WTC11 (cell line): ENCODE measurements at regions not wholly inside any gene's neighbourhood (a gene's known extent, or its start where the extent isn't known, plus 50 kb on each side); places are given as distances from the start of the nearest gene placed in this dataset.
"Not testable (repeated sequence)": the region's sequence is repeated elsewhere in the genome, so short reads cannot be mapped to it uniquely, and the experiment has no call there.

ENCODE experiments used
- ATAC-seq: fragments of 200-7000 bp; cut with Tn5 transposase; 2 replicates; pipeline ENCODE4 v1.10.0; 2021; ENCODE audit warnings: mild to moderate bottlenecking, moderate library complexity
- CTCF ChIA-PET: fragments of 300-600 bp; sonication (Branson Sonifier 250); formaldehyde crosslinking; loops from one replicate; lab custom pipeline; 2021; ENCODE audit warnings: antibody characterized with exemption; lab: Charles Lee
- POLR2A ChIA-PET: fragments of 350-600 bp; sonication (Branson Sonifier 250); formaldehyde crosslinking; loops from one replicate; lab custom pipeline; 2021; ENCODE audit warnings: antibody characterized with exemption; lab: Charles Lee
- DNase-seq: peaks from one replicate; pipeline ENCODE4 v3.0.0; 2021; ENCODE audit warnings: low spot score
- H3K27ac Mint-ChIP-seq: 2 replicates; pipeline ENCODE4 v1.8.0; 2021; ENCODE audit warnings: mixed read lengths
- H3K27me3 Mint-ChIP-seq: 2 replicates; pipeline ENCODE4 v1.8.0; 2021; ENCODE audit warnings: low read depth, mild to moderate bottlenecking, moderate library complexity, mixed read lengths
- H3K36me3 Mint-ChIP-seq: 2 replicates; pipeline ENCODE4 v1.8.0; 2021; ENCODE audit warnings: mixed read lengths
- H3K4me1 Mint-ChIP-seq: 2 replicates; pipeline ENCODE4 v1.8.0; 2022; ENCODE audit warnings: mixed read lengths
- H3K4me3 Mint-ChIP-seq: 2 replicates; pipeline ENCODE4 v1.8.0; 2021; ENCODE audit warnings: mild to moderate bottlenecking, moderate library complexity, mixed read lengths
- H3K9me3 Mint-ChIP-seq: 2 replicates; pipeline ENCODE4 v1.8.0; 2021; ENCODE audit warnings: mixed read lengths
- CDX4 ChIP-seq: fragments of 250-450 bp; sonication (Bioruptor Pico); IDR thresholded peaks from 2 replicates; pipeline ENCODE4 v1.9.0; 2021; ENCODE audit warnings: moderate library complexity, mild to moderate bottlenecking, inconsistent platforms, borderline replicate concordance
- CTCF ChIP-seq: fragments of 200-600 bp; IDR thresholded peaks from 2 replicates; pipeline ENCODE4 v1.8.0; 2022; ENCODE audit warnings: antibody characterized with exemption
- ESRRA ChIP-seq: sonication (generic); formaldehyde crosslinking; IDR thresholded peaks from 2 replicates; pipeline ENCODE4 v1.8.1; 2022; ENCODE audit warnings: mild to moderate bottlenecking, missing genetic modification reagents, borderline replicate concordance
- ETV6 ChIP-seq: sonication (generic); formaldehyde crosslinking; IDR thresholded peaks from 2 replicates; pipeline ENCODE4 v1.8.1; 2022; ENCODE audit warnings: mild to moderate bottlenecking, missing genetic modification reagents
- FOXJ3 ChIP-seq: sonication (generic); formaldehyde crosslinking; IDR thresholded peaks from 2 replicates; pipeline ENCODE4 v1.9.0; 2021; ENCODE audit warnings: missing genetic modification reagents, mild to moderate bottlenecking, borderline replicate concordance
- ZBTB21 ChIP-seq: sonication (generic); formaldehyde crosslinking; IDR thresholded peaks from 2 replicates; pipeline ENCODE4 v1.8.1; 2023; ENCODE audit warnings: mild to moderate bottlenecking, missing genetic modification reagents, borderline replicate concordance
- ZMAT4 ChIP-seq: fragments of 250-450 bp; sonication (Bioruptor Pico); IDR thresholded peaks from 2 replicates; pipeline ENCODE4 v1.9.0; 2021; ENCODE audit warnings: mild to moderate bottlenecking
- ZNF121 ChIP-seq: sonication (generic); formaldehyde crosslinking; IDR thresholded peaks from 2 replicates; pipeline ENCODE4 v1.8.0; 2023; ENCODE audit warnings: missing genetic modification reagents
- ZNF138 ChIP-seq: sonication (generic); formaldehyde crosslinking; conservative IDR thresholded peaks from 2 replicates; pipeline ENCODE4 v1.8.1; 2022; ENCODE audit warnings: mild to moderate bottlenecking, moderate library complexity, missing genetic modification reagents
- ZNF317 ChIP-seq: sonication (generic); formaldehyde crosslinking; IDR thresholded peaks from 2 replicates; pipeline ENCODE4 v1.8.1; 2023; ENCODE audit warnings: low read depth, mild to moderate bottlenecking, moderate library complexity, missing genetic modification reagents, borderline replicate concordance
- ZNF416 ChIP-seq: fragments of 250-450 bp; sonication (Bioruptor Pico); IDR thresholded peaks from 2 replicates; pipeline ENCODE4 v1.9.0; 2021; ENCODE audit warnings: mild to moderate bottlenecking, inconsistent platforms

GRCh38 chr6:158892266-158892665 is 73.1 kb upstream of the EZR start:
- H3K9me3 Mint-ChIP-seq = peaks cover 17% of the 10 kb centered on the region
- no peak for TF ChIP-seq ZNF121 (CRISPR knock-in tag)
- no peak for TF ChIP-seq ZNF317 (CRISPR knock-in tag)
- no peak for TF ChIP-seq ZNF416 (CRISPR knock-in tag)
- no peak for TF ChIP-seq ZMAT4 (CRISPR knock-in tag)
- no peak for TF ChIP-seq CDX4 (CRISPR knock-in tag)
- no peak for TF ChIP-seq ZNF138 (CRISPR knock-in tag)
- TF ChIP-seq CTCF = no peak
- TF ChIP-seq ZBTB21 (CRISPR knock-in tag) = no peak
- TF ChIP-seq ETV6 (CRISPR knock-in tag) = no peak
- no peak for TF ChIP-seq FOXJ3
- TF ChIP-seq ESRRA = no peak
- H3K36me3 Mint-ChIP-seq = peaks cover 13% of the 10 kb centered on the region
- POLR2A ChIA-PET = no interaction called here
- no peak overlapping the region for H3K27ac Mint-ChIP-seq
- peaks cover 6% of the 10 kb centered on the region for H3K27me3 Mint-ChIP-seq
- peaks cover 11% of the 10 kb centered on the region for H3K4me1 Mint-ChIP-seq
- no peak overlapping the region for H3K4me3 Mint-ChIP-seq
- CTCF ChIA-PET = no interaction called here
- no peak for ATAC-seq
- DNase-seq = no peak

GRCh38 chr6:158891560-158891959 is 72.4 kb upstream of the EZR start:
- H3K4me3 Mint-ChIP-seq, CTCF ChIA-PET, ATAC-seq, DNase-seq, POLR2A ChIA-PET, H3K27ac Mint-ChIP-seq, H3K27me3 Mint-ChIP-seq: not testable (repeated sequence)
- Mint-ChIP-seq H3K36me3 (peaks cover 15% of the 10 kb centered on the region), H3K9me3 (peaks cover 22% of the 10 kb centered on the region), H3K4me1 (peaks cover 11% of the 10 kb centered on the region)

GRCh38 chr6:158888171-158888570 is 69.0 kb upstream of the EZR start:
- DNase-seq, H3K27ac Mint-ChIP-seq, CTCF ChIA-PET, H3K4me1 Mint-ChIP-seq, H3K4me3 Mint-ChIP-seq, H3K27me3 Mint-ChIP-seq, ATAC-seq: not testable (repeated sequence)
- POLR2A ChIA-PET = interaction anchor here (0.6 kb wide), 1 partner anchor 22 kb away, joined by 4 read pairs; no protein-coding TSS in a partner anchor
- Mint-ChIP-seq H3K36me3 (peaks cover 15% of the 10 kb centered on the region), H3K9me3 (peaks cover 22% of the 10 kb centered on the region)

GRCh38 chr6:158886346-158886977 is 67.3 kb upstream of the EZR start:
- peaks cover 15% of the 10 kb centered on the region for H3K36me3 Mint-ChIP-seq
- H3K27ac Mint-ChIP-seq, H3K27me3 Mint-ChIP-seq, H3K4me3 Mint-ChIP-seq, DNase-seq, ATAC-seq, H3K4me1 Mint-ChIP-seq: not testable (repeated sequence)
- H3K9me3 Mint-ChIP-seq = peaks cover 22% of the 10 kb centered on the region
- POLR2A ChIA-PET = interaction anchor here (1.1 kb wide), 1 partner anchor 33 kb away, joined by 5 read pairs; no protein-coding TSS in a partner anchor
- CTCF ChIA-PET = interaction anchor here (0.9 kb wide), 1 partner anchor 75 kb away, joined by 3 read pairs; no protein-coding TSS in a partner anchor

- POLR2A ChIA-PET, DNase-seq, H3K4me3 Mint-ChIP-seq, H3K36me3 Mint-ChIP-seq, H3K9me3 Mint-ChIP-seq, ATAC-seq, CTCF ChIA-PET, H3K27ac Mint-ChIP-seq, H3K27me3 Mint-ChIP-seq: not testable (repeated sequence)
- H3K4me1 Mint-ChIP-seq = peaks cover 14% of the 10 kb centered on the region
Observed at GRCh38 chr6:158881884-158882283, 62.7 kb upstream of the EZR start.

- CTCF ChIA-PET, ATAC-seq, POLR2A ChIA-PET: not testable (repeated sequence)
Observed at GRCh38 chr6:158881276-158881675, 62.1 kb upstream of the EZR start.

More at GRCh38 chr6:158881276-158881675, 62.1 kb upstream of the EZR start:
- H3K27me3 Mint-ChIP-seq, DNase-seq, H3K27ac Mint-ChIP-seq, H3K4me3 Mint-ChIP-seq, H3K9me3 Mint-ChIP-seq: not testable (repeated sequence)
- H3K36me3 Mint-ChIP-seq = peaks cover 12% of the 10 kb centered on the region
- peaks cover 14% of the 10 kb centered on the region for H3K4me1 Mint-ChIP-seq
